SU-DHL-6 (cell line): ENCODE measurements at regions not wholly inside any gene's neighbourhood (a gene's known extent, or its start where the extent isn't known, plus 50 kb on each side); places are given as distances from the start of the nearest gene placed in this dataset.
"Not testable (repeated sequence)": the region's sequence is repeated elsewhere in the genome, so short reads cannot be mapped to it uniquely, and the experiment has no call there.

Source experiments
- H2AFZ ChIP-seq: fragments of 200-600 bp; sonication (generic); 2 replicates; pipeline ENCODE4 v1.6.1; 2014; ENCODE audit warnings: low read depth, mild to moderate bottlenecking, moderate library complexity, mixed read lengths, antibody characterized with exemption, low read length; ENCODE audit not compliant: severe bottlenecking
- H3F3A ChIP-seq: fragments of 200-600 bp; shearing (Covaris generic); 2 replicates; pipeline ENCODE4 v1.6.0; 2016; ENCODE audit warnings: antibody characterized with exemption, mild to moderate bottlenecking; ENCODE audit not compliant: insufficient read depth
- H3K27ac ChIP-seq: fragments of 200-600 bp; sonication (generic); 2 replicates; pipeline ENCODE4 v1.5.1; 2016; ENCODE audit warnings: low read depth, mild to moderate bottlenecking, low read length, moderate library complexity, mixed read lengths
- H3K27me3 ChIP-seq: fragments of 200-600 bp; sonication (generic), shearing (Covaris generic); 2 replicates; pipeline ENCODE4 v1.6.0; 2014; ENCODE audit warnings: mild to moderate bottlenecking, low read length
- H3K36me3 ChIP-seq: fragments of 200-600 bp; sonication (generic); 2 replicates; pipeline ENCODE4 v1.6.1; 2014; ENCODE audit warnings: mild to moderate bottlenecking, low read length, mixed read lengths
- H3K4me2 ChIP-seq: fragments of 300-600, 200-600 bp; shearing (Covaris generic), sonication (generic); 2 replicates; pipeline ENCODE4 v1.6.0; 2014; ENCODE audit warnings: low read length, low read depth, mild to moderate bottlenecking; ENCODE audit not compliant: poor library complexity, severe bottlenecking
- H3K4me3 ChIP-seq: fragments of 200-600 bp; sonication (generic); 2 replicates; pipeline ENCODE4 v1.5.1; 2014; ENCODE audit warnings: antibody characterized with exemption, low read length, mild to moderate bottlenecking, mixed read lengths; ENCODE audit not compliant: insufficient read depth, poor library complexity, severe bottlenecking
- H3K79me2 ChIP-seq: fragments of 200-600 bp; sonication (generic); 2 replicates; pipeline ENCODE4 v1.6.1; 2014; ENCODE audit warnings: mild to moderate bottlenecking, low read length, moderate library complexity; ENCODE audit not compliant: insufficient read depth
- H3K9ac ChIP-seq: fragments of 200-600 bp; sonication (generic); 2 replicates; pipeline ENCODE4 v1.7.0; 2014; ENCODE audit warnings: mild to moderate bottlenecking, low read length
- H3K9me2 ChIP-seq: fragments of 200-600 bp; sonication (generic); replicated peaks from 2 replicates; pipeline ENCODE4 v1.6.1; 2014; ENCODE audit warnings: low read length; ENCODE audit not compliant: insufficient read depth
- H3K9me3 ChIP-seq: fragments of 200-600 bp; sonication (generic); 2 replicates; pipeline ENCODE4 v1.6.1; 2014; ENCODE audit warnings: low read length, mixed read lengths; ENCODE audit not compliant: insufficient read depth
- H4K20me1 ChIP-seq: fragments of 200-600 bp; sonication (generic); 2 replicates; pipeline ENCODE4 v1.6.1; 2014; ENCODE audit warnings: low read depth, mild to moderate bottlenecking, antibody characterized with exemption, low read length, moderate library complexity, mixed read lengths
- CTCF ChIP-seq: fragments of 200-600 bp; sonication (generic); IDR thresholded peaks from one replicate; pipeline ENCODE4 v1.5.1; 2017; ENCODE audit warnings: antibody characterized with exemption, mild to moderate bottlenecking, low read length, moderate library complexity; ENCODE audit not compliant: insufficient read depth, poor library complexity, severe bottlenecking
- EZH2phosphoT487 ChIP-seq: fragments of 200-600 bp; sonication (generic), shearing (Covaris generic); conservative IDR thresholded peaks from 2 replicates; pipeline ENCODE4 v1.6.1; 2018; ENCODE audit warnings: mild to moderate bottlenecking, antibody characterized with exemption, low read length, moderate library complexity, mixed read lengths

GRCh38 chr3:15877813-15878212 lies 80.0 kb upstream of the ANKRD28 start:
- no peaks in the 10 kb centered on the region for H3K36me3 ChIP-seq
- no peak overlapping the region for H3K27ac ChIP-seq
- no peaks in the 10 kb centered on the region for H4K20me1 ChIP-seq
- H3K4me3 ChIP-seq: no peak overlapping the region
- H3K9me3 ChIP-seq: no peaks in the 10 kb centered on the region
- H2AFZ ChIP-seq: no peak overlapping the region
- no peaks in the 10 kb centered on the region for H3K79me2 ChIP-seq
- H3F3A ChIP-seq: no peaks in the 10 kb centered on the region
- no peak overlapping the region for H3K9ac ChIP-seq
- no peak overlapping the region for H3K4me2 ChIP-seq
- TF ChIP-seq CTCF (no peak), EZH2phosphoT487 (no peak)
- H3K27me3 ChIP-seq: no peaks in the 10 kb centered on the region
- H3K9me2 ChIP-seq: no peaks in the 10 kb centered on the region

GRCh38 chr3:15879787-15880186 lies 82.0 kb upstream of the ANKRD28 start:
- not testable (repeated sequence) for H2AFZ ChIP-seq

GRCh38 chr3:15882577-15882976 lies 84.8 kb upstream of the ANKRD28 start:
- Histone ChIP-seq H3K79me2 (no peaks in the 10 kb centered on the region), H2AFZ (no peak overlapping the region), H3K4me3 (no peak overlapping the region), H3K27ac (no peak overlapping the region), H3K9me2 (no peaks in the 10 kb centered on the region), H3K36me3 (no peaks in the 10 kb centered on the region), H3K4me2 (no peak overlapping the region), H4K20me1 (no peaks in the 10 kb centered on the region), H3K27me3 (no peaks in the 10 kb centered on the region), H3F3A (no peaks in the 10 kb centered on the region), H3K9me3 (no peaks in the 10 kb centered on the region), H3K9ac (no peak overlapping the region)
- TF ChIP-seq EZH2phosphoT487 (no peak), CTCF (no peak)

More at GRCh38 chr3:15879787-15880186, 82.0 kb upstream of the ANKRD28 start:
- H3K9me3 ChIP-seq, H3K27ac ChIP-seq, H3K27me3 ChIP-seq, H3K4me2 ChIP-seq, H3K9me2 ChIP-seq, H3F3A ChIP-seq, H4K20me1 ChIP-seq, H3K36me3 ChIP-seq, H3K4me3 ChIP-seq, H3K79me2 ChIP-seq, H3K9ac ChIP-seq: not testable (repeated sequence)

DNA sequence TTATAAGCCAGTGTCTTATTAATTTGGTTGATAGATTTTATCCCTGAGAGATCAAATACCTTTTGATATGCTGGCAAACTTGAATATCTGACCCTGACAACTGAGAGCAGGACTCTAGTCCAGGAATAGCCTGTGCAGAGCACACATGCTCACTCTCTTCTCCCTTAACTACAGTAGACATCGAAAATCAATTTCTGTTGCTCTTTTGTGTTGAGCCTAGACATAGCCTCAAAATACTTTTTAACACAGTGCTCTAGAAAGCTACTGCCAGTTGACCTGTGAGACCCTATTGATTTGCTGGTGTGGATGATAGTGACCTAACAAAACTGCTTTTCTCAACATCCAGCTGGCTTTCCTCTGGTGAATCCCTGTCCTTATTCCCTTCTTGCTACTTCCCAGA lies 86.4 kb upstream of the ANKRD28 start:
- H2AFZ ChIP-seq: no peak overlapping the region
- H3K4me2 ChIP-seq: no peak overlapping the region
- H3K36me3 ChIP-seq: no peaks in the 10 kb centered on the region
- no peak for TF ChIP-seq EZH2phosphoT487
- H3K79me2 ChIP-seq: no peaks in the 10 kb centered on the region
- no peak overlapping the region for H3K27ac ChIP-seq
- H3F3A ChIP-seq: no peaks in the 10 kb centered on the region
- no peak overlapping the region for H3K9ac ChIP-seq
- H3K4me3 ChIP-seq: no peak overlapping the region
- H3K27me3 ChIP-seq: no peaks in the 10 kb centered on the region
- H3K9me2 ChIP-seq: no peaks in the 10 kb centered on the region
- no peaks in the 10 kb centered on the region for H4K20me1 ChIP-seq
- H3K9me3 ChIP-seq: no peaks in the 10 kb centered on the region
